Heart left ventricle (tissue), 13 donors: ENCODE measurements at regions not wholly inside any gene's neighbourhood (a gene's known extent, or its start where the extent isn't known, plus 50 kb on each side); places are given as distances from the start of the nearest gene placed in this dataset.

Experiments
- POLR2A ChIP-seq, 2 donors: fragments of 450-650 bp; IDR thresholded peaks; one replicate each; pipeline ENCODE4 v1.6.1; 2017; ENCODE audit warnings: antibody characterized with exemption in 2 of 2, mild to moderate bottlenecking in 2 of 2, moderate library complexity in 2 of 2
- TF ChIP-seq, protein P1 (sequence below), 12 donors: fragments of 200-600 bp; sonication (generic) in 4 of 12; IDR thresholded peaks; one replicate each; pipeline versions ENCODE4 v1.5.0 to v1.8.0; 2018 to 2022; ENCODE audit warnings: antibody characterized with exemption in 12 of 12, mild to moderate bottlenecking in 5 of 12
- donor health status: ischemic (EF 13 %, LVEDD 7.1; RV severe dilation, severe dysfunction).
- donor health status: DM: no; HTN: yes; CAD: no.
- donor health status: DM: no; HTN: no; CAD: no.
- donor health status: ischemic (EF 25% LVEDD 6.9; RV normal size, moderate dysfunction).
- donor health status: ischemic (EF 25% LVEDD 5.7; RV mildly dilated, moderate dysfunction).
- donor health status: ischemic (EF 35%, LVEDD 5.7; RV mildly dilated, moderate dysfunction).
- donor health status: nonischemic (EF 11% LVEDD 7.7; RV severe dilation, severe dysfunction).
- donor health status: DM: yes; HTN: yes; CAD: no.
- donor health status: PGD.
- donor health status: ischemic (EF 29% LVEDD 5.4; RV normal size, mild dysfunction).
- donor health status: nonischemic (EF 23%, LVEDD 6.1; RV moderate dilation, normal function).

- TF ChIP-seq, protein P1, sequence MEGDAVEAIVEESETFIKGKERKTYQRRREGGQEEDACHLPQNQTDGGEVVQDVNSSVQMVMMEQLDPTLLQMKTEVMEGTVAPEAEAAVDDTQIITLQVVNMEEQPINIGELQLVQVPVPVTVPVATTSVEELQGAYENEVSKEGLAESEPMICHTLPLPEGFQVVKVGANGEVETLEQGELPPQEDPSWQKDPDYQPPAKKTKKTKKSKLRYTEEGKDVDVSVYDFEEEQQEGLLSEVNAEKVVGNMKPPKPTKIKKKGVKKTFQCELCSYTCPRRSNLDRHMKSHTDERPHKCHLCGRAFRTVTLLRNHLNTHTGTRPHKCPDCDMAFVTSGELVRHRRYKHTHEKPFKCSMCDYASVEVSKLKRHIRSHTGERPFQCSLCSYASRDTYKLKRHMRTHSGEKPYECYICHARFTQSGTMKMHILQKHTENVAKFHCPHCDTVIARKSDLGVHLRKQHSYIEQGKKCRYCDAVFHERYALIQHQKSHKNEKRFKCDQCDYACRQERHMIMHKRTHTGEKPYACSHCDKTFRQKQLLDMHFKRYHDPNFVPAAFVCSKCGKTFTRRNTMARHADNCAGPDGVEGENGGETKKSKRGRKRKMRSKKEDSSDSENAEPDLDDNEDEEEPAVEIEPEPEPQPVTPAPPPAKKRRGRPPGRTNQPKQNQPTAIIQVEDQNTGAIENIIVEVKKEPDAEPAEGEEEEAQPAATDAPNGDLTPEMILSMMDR (IDR thresholded peaks at IDR 0.05): no peak
- no peak for TF ChIP-seq POLR2A (IDR thresholded peaks at IDR 0.05)
Measured at GRCh38 chr5:73296772-73297171, 123.8 kb downstream of the TMEM174 start.
